ENCODE measurements at regions not wholly inside any gene's neighbourhood (a gene's known extent, or its start where the extent isn't known, plus 50 kb on each side); places are given as distances from the start of the nearest gene placed in this dataset.

GRCh38 chr3:72158639-72159326 lies 373.8 kb upstream of the PROK2 start:
- DNase-seq (ENCODE audit: low read depth, low spot score) = no peak

GRCh38 chr3:72157748-72158638 lies 373.0 kb upstream of the PROK2 start:
- DNase-seq (ENCODE audit: low read depth, low spot score) = no peak

GRCh38 chr3:72155391-72156064 lies 370.6 kb upstream of the PROK2 start:
- DNase-seq (ENCODE audit: low read depth, low spot score) = no peak

DNA sequence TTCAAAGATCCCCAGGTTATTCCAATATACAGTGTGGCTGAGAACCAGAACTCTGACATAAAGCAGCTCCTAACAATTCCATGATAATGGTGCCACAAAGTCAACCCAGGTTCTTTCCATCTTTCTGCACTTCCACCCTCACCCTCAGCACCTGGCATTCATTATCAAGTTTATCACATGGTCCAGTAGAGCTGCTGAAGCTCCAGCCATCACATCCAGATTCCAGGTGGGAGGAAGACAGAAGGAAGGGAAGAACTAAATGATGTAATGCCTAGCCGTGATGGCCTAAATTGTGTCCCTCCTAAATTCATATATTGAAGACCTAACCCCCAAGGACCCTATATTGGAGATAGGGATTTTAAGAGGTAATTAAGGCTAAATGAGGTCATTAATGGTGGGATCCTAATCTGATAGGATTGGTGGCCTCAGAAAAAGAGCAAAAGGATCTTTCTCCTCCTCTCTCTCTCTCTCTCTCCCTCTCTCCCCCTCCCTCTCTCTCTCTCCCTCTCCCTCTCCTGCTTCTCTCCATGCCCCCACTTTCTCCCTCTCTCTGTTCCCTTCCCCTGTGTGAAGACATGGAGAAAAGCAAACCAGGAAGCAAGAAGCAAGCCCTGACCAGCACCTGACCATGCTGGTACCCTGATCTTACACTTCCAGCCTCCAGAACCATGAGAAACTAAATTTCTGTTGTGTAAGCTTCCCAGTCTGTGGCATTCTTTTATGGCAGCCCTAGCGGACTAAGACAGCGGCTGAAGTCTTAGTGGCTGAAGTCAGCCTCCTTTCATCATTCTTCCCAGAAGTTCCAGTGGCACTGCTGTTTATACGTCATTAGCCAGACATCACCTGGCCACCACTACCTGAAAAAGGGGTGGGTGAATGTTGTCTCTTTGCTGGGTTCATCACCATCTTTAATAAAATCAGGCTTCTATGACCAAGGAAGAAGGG lies 369.7 kb upstream of the PROK2 start:
- no peak for DNase-seq (ENCODE audit: low read depth, low spot score)

DNA sequence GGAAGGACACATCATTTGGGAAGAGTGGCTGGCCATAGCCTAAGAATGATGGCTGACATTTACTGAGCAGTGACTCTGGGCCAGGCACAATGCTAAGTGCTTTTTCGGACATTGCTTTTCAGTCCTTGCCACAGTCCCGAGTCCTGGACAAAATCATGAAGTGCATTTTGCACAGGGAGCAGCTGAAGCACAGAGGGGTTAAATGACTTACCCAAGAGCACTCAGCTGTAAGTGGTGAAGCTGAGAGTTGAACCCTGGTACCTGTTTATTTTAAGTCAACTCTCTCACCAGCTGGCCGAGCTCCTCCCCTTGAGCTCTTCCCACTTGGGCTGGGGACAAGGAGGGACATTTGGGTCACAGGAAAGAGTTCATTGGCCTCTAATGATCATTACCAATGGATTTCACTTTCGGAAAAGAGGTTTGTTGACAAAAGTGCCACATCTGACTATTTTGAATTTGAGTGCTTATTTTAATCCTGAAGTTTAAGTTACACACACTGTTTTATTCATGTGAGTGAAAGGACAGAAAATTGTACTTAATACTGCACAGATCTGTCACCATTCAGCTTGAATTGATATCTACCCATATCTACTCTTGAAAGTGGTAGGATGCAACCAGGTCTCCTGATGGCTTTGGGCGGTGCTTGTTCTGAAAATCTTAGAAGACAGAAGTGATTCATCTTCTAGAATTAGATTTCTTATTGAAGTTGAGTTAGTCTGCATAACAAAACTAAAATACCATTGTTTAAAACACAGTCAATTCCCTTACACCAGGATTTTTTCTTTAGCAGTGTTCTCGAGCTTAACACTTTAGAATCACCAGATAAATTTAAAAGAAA lies 368.7 kb upstream of the PROK2 start:
- DNase-seq (ENCODE audit: low read depth, low spot score) = no peak

DNA sequence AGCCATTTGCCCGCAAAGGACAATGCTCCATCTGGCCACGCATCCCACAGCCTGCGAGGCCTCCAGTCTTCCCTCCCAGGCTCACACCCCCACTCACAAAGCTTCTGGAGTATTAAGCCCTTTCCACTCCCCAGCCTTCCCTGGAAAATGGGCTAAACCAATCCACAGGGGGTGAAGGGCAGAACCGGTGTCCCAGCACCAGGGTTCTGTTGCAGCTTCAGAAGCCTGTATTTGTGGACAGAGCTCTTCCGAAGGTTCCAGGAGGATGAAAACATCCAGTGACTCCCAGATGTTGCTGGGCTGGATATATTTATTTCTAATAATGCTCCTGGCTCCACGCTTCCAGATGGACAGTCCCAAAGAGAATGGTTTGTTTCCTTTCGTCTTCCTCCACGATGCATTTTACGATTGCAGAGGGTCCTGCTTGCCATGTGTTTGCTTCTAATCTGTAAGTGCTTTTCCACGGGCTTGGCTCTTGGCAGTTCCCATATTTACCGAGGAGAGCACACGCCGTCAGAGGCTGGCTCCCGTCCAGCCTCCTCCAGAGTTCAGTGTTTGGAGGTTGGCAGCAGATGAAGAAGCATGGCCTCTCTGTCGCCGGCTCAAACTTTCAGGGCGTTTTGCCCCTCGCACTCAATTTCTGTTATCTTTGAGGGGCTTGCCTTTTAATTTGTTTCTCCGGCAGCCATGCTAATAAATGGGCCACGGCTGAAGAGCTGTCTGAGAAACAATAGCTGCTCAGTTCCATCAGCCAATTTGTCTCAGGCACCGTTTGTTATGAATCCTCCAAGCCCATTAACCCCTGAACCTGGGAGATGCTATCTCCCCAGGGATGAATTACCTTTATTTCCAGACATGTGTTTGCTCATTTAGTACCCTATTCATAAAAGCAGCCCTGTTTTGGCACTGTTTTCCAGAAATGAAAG lies 367.9 kb upstream of the PROK2 start:
- no peak for DNase-seq (ENCODE audit: low read depth, low spot score)

DNA sequence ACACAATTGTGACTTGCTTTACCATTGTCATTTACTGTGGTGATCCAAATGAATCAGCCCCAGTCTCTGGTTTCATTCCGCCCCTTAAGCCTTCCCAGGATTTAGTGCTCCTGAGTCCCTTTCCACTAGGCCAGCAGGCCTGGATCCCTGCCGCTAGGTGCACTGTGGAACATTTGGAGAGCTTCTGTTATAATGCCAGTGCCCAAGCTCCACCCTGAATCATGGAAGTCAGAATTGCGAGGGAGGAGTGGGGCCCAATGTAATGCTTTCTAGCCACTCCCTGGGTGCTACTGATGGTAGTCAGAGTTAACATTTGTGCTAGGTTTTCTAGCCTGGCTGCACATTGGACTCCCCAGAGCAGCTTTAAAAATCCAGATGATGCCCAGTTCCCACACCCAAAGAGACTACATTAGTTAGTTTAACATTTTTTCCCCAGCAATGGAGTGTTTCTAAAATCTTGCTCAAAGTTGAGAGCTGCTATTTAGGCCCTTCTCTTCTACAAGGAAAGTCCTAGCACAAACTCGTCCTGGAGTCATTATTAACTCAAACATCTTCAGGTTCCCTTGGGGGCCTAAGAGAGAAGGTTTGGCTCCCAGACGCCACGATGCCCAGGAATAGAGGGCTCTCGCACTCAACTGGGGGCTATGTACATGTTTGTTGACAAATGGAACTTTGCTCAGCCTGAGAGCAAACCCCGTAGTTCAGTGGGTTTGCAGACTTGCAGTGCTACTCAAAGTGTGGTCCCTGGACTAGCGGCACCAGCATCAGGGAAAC lies 366.7 kb upstream of the PROK2 start:
- DNase-seq (ENCODE audit: low read depth, low spot score) = no peak

GRCh38 chr3:72150634-72151412 lies 365.9 kb upstream of the PROK2 start:
- no peak for DNase-seq (ENCODE audit: low read depth, low spot score)

GRCh38 chr3:72149645-72150300 lies 364.8 kb upstream of the PROK2 start:
- no peak for DNase-seq (ENCODE audit: low read depth, low spot score)

DNA sequence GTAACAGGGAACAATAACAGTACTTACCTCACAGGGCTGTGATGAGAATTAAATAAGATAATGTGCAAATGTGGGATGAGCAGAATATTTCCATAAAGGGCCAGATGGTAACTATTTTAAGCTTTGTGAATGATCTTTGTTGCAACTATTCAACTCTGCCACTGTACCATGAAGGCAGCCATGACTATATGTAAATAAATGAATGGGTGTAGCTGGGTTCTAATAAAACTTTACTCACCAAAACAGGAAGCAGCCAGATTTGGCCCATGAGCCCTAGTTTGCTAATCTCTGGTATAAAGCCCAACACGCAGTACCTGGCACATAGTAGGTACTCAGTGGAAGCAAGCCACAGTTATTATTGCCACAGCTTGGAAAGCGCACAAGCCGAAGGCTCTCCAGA lies 362.7 kb upstream of the PROK2 start:
- no peak for DNase-seq (ENCODE audit: low read depth, low spot score)

DNA sequence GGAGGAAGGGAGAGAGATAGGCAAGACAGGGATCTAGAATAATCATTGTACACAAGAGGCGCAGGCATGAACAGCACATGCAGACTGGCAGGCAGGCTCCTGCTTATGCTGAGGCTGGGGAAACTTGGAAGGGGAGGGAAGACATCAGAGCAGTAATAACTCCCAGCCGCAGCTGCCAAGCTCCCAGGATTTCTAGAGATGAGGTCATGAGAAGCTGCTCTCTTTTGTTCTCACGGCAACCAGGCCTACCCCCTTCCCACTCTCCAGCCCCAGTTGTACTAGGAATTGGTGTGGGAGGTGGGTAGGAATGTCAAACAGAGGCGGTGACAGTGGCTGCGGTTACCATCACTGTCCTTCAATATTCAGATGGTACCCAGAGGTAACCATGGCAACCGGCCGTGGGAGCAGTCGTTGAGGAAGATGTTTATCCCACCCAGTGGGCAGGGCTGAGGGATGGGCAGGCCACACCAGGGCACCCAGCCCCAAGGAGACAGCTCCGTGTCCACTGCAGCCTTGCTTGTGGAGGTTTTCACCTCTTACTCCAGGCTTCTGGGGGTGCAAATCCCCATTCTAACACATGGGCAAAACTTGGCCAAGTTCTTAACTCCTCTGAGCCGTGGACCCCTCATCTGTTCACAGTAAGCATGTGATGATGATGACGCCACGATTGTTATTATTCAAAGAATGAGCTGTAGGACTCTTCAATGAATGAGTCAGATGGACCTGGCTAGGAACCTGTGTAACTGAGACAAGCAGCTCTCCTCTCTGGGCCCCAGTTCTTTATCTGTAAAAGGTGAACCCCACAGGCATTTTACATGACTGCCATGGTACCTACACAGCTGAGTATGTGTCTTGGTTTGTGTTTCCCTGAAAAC lies 360.8 kb upstream of the PROK2 start:
- DNase-seq (ENCODE audit: low read depth, low spot score) = no peak

DNA sequence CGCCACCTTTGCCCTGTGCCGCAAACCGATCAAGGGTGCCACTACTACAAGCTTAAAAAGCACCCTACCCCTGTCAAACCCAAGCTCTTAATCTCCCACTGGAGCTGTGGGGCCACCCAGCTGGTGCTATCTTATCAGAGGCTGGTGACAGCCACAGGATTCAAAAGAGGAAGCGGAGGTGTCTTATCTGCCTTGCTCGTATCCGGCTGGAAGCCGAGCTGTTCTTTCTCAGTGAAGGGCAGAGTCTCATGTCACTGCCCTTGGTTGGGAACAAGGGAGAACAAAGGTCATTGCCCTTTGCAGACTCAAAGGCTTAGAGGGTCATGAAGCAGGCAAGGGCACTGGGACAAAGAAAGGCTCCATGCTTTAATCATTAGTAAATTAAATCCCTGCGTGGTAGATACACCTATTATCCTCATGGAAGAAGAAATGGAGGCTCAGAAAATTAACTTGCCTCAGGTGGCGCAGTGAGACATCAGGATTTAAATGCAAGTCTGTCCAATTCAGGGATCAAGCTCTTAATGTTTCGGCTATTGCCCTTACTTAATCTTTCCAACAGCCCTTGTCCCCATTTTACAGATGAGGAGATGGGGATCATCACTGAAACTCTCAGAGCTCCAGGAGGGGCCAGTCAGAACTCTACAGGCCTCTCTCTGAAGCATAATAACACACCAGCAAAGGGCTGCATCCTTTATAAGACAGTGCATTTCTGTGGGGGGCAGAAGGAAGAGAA lies 360.0 kb upstream of the PROK2 start:
- DNase-seq (ENCODE audit: low read depth, low spot score) = no peak

DNA sequence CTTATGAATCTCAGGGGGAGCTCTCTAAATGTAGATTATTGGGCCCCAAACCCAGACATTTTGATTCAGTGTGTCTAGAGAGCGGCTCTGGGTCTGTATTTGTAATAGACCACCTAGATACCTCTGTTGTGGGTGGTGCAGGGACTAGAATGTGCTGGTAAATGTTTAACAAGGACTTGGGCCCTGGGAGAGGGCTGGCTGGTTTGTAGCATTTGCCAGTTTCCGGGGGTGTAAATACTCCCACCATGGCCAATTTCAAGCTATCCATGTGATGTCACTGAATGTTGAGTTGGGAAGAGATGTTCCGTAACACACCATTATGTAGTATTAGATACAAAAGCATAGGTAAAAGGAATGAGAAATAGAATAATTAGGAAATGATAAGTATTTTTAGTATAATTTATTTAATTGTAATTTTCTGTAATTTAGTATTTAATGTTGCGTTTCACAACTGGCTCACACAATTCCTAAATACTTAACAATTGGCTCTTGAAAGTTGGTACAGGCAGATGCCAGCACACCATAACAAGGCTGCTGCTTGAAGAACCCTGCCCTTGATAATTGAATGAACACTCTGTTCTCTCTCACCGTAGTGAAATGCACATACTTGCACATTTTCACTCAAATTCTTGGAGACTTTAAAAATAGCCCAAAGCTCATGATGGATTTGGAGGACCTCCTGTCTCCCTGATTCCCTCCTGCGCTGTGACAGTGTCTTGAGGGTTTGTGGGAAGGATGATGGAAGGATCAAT lies 359.2 kb upstream of the PROK2 start:
- no peak for DNase-seq (ENCODE audit: low read depth, low spot score)

- DNase-seq (ENCODE audit: low read depth, low spot score) = no peak
These were observed 358.4 kb upstream of the PROK2 start for GRCh38 chr3:72143322-72143721.

DNA sequence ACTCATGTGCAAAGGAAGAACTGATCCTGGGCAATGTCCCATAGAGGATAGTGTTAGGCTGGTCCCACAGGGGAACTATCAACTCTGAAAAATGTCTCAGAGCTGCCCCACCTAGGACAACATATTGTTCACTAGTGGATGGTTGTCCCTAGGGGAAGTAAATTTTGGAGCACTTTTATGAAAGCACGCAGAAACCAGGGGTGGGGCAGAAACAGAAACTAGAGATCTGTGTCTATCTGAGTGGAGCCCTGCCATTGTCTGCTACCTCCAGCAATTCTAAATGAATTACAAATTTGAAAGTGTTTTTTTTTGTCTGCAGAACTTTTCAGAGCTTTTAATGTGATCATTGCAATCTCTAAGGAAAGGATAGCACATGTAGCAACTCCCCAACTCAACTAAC lies 357.1 kb upstream of the PROK2 start:
- no peak for DNase-seq (ENCODE audit: low read depth, low spot score)
